ENCODE measurements at regions not wholly inside any gene's neighbourhood (a gene's known extent, or its start where the extent isn't known, plus 50 kb on each side); places are given as distances from the start of the nearest gene placed in this dataset.

DNA sequence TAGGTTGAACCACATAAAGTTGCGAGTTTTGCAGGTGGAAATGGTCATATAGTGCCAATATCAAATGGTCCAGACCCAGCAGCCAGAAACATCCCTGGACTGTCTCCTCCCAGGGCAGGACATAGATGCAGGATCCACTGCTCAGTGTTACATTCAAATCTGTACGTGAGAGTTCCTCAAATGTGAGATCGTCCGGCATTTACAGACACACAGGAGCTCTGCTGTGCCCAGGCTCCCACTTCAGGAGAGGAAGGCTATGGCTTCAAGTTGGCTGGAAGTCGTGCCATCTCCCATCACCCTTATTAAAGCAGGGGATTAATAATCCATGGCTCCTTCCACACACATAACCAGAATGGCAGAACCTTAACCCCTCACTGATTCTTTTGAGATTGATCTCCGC, 688.2 kb upstream of the HS6ST1 start:
- Histone ChIP-seq H3K4me1 (no peaks in the 10 kb centered on the region), H3K4me3 (no peak overlapping the region), H3K27me3 (no peaks in the 10 kb centered on the region), H3K36me3 (no peaks in the 10 kb centered on the region), H3K27ac (no peak overlapping the region), H3K9me3 (no peaks in the 10 kb centered on the region)
- in situ Hi-C loops (cut with MboI; ENCODE audit: low sequenced_read_pairs in 4 of 4) (no loop called here), intact Hi-C loops (cut with DNase I; ENCODE audit: low total_unique reads) (no loop called here)
- DNase-seq: no peak
- no peak for ATAC-seq
- TF ChIP-seq POLR2A (IDR thresholded peaks at IDR 0.05): no peak
- TF ChIP-seq, protein P1, sequence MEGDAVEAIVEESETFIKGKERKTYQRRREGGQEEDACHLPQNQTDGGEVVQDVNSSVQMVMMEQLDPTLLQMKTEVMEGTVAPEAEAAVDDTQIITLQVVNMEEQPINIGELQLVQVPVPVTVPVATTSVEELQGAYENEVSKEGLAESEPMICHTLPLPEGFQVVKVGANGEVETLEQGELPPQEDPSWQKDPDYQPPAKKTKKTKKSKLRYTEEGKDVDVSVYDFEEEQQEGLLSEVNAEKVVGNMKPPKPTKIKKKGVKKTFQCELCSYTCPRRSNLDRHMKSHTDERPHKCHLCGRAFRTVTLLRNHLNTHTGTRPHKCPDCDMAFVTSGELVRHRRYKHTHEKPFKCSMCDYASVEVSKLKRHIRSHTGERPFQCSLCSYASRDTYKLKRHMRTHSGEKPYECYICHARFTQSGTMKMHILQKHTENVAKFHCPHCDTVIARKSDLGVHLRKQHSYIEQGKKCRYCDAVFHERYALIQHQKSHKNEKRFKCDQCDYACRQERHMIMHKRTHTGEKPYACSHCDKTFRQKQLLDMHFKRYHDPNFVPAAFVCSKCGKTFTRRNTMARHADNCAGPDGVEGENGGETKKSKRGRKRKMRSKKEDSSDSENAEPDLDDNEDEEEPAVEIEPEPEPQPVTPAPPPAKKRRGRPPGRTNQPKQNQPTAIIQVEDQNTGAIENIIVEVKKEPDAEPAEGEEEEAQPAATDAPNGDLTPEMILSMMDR (IDR thresholded peaks at IDR 0.05 in 4 of 5, conservative IDR thresholded peaks at IDR 0.05 in 1 of 5): no peak

- H3K27me3 ChIP-seq: no peaks in the 10 kb centered on the region
- H3K27ac ChIP-seq: no peak overlapping the region
- TF ChIP-seq POLR2A (IDR thresholded peaks at IDR 0.05): no peak
- TF ChIP-seq, protein P1 (IDR thresholded peaks at IDR 0.05 in 4 of 5, conservative IDR thresholded peaks at IDR 0.05 in 1 of 5): no peak
- DNase-seq (no peak), ATAC-seq (no peak)
- no peak overlapping the region for H3K4me3 ChIP-seq
- intact Hi-C loops (cut with DNase I; ENCODE audit: low total_unique reads): no loop called here
- no peaks in the 10 kb centered on the region for H3K9me3 ChIP-seq
- in situ Hi-C loops (cut with MboI; ENCODE audit: low sequenced_read_pairs in 4 of 4): no loop called here
- no peaks in the 10 kb centered on the region for H3K36me3 ChIP-seq
- H3K4me1 ChIP-seq: no peaks in the 10 kb centered on the region
Measured at GRCh38 chr2:129008055-129008880, 689.6 kb upstream of the HS6ST1 start.

GRCh38 chr2:129008881-129009554, 690.4 kb upstream of the HS6ST1 start:
- H3K27ac ChIP-seq: no peak overlapping the region
- H3K4me3 ChIP-seq: no peak overlapping the region
- H3K4me1 ChIP-seq: no peaks in the 10 kb centered on the region
- DNase-seq (no peak), ATAC-seq (no peak)
- TF ChIP-seq, protein P1 (IDR thresholded peaks at IDR 0.05 in 4 of 5, conservative IDR thresholded peaks at IDR 0.05 in 1 of 5): no peak
- no peak for TF ChIP-seq POLR2A (IDR thresholded peaks at IDR 0.05)
- H3K36me3 ChIP-seq: no peaks in the 10 kb centered on the region
- intact Hi-C loops (cut with DNase I; ENCODE audit: low total_unique reads) (no loop called here), in situ Hi-C loops (cut with MboI; ENCODE audit: low sequenced_read_pairs in 4 of 4) (no loop called here)
- H3K9me3 ChIP-seq: no peaks in the 10 kb centered on the region
- no peaks in the 10 kb centered on the region for H3K27me3 ChIP-seq

GRCh38 chr2:129009555-129010146, 691.0 kb upstream of the HS6ST1 start:
- intact Hi-C loops (cut with DNase I; ENCODE audit: low total_unique reads): no loop called here
- TF ChIP-seq POLR2A (IDR thresholded peaks at IDR 0.05): no peak
- TF ChIP-seq, protein P1 (IDR thresholded peaks at IDR 0.05 in 4 of 5, conservative IDR thresholded peaks at IDR 0.05 in 1 of 5): no peak
- in situ Hi-C loops (cut with MboI; ENCODE audit: low sequenced_read_pairs in 4 of 4): no loop called here
- no peaks in the 10 kb centered on the region for H3K9me3 ChIP-seq
- no peaks in the 10 kb centered on the region for H3K4me1 ChIP-seq
- ATAC-seq (no peak), DNase-seq (no peak)
- H3K4me3 ChIP-seq: no peak overlapping the region
- no peaks in the 10 kb centered on the region for H3K36me3 ChIP-seq
- no peak overlapping the region for H3K27ac ChIP-seq
- no peaks in the 10 kb centered on the region for H3K27me3 ChIP-seq
